B cell (primary cell): ENCODE measurements at regions not wholly inside any gene's neighbourhood (a gene's known extent, or its start where the extent isn't known, plus 50 kb on each side); places are given as distances from the start of the nearest gene placed in this dataset.
"Not testable (repeated sequence)": the region's sequence is repeated elsewhere in the genome, so short reads cannot be mapped to it uniquely, and the experiment has no call there.

Source experiments
- CTCF ChIP-seq: fragments of 200-600 bp; IDR thresholded peaks from one replicate; pipeline ENCODE4 v1.8.0; 2022; ENCODE audit warnings: antibody characterized with exemption, mild to moderate bottlenecking
- EZH2 ChIP-seq: IDR thresholded peaks from 2 replicates; pipeline ENCODE4 v1.6.1; 2012; ENCODE audit warnings: borderline replicate concordance, low read depth, mild to moderate bottlenecking, moderate library complexity, low read length; ENCODE audit not compliant: insufficient read depth, poor library complexity, severe bottlenecking

DNA sequence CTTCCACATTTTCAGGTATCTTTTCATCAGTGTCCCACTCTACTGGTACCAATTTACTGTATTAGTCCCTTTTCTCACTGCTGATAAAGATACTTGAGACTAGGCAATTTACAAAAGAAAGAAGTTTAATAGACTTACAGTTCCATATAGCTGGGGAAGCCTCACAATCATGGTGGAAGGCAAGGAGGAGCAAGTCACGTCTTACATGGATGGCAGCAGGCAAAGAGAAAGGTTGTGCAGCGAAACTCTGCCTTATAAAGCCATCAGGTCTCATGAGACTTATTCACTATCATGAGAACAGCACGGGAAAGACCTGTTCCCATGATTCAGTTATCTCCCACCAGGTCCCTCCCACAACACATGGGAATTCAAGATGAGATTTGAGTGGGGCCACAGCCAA lies 385.9 kb downstream of the GALC start:
- TF ChIP-seq CTCF, EZH2: not testable (repeated sequence)
